Subcutaneous abdominal adipose tissue (tissue), 5 donors: ENCODE measurements at regions not wholly inside any gene's neighbourhood (a gene's known extent, or its start where the extent isn't known, plus 50 kb on each side); places are given as distances from the start of the nearest gene placed in this dataset.

Source experiments
- H3K27ac ChIP-seq: one replicate; pipeline ENCODE4 v1.7.0; 2013; ENCODE audit warnings: low read depth, mild to moderate bottlenecking, inconsistent platforms, low read length, moderate library complexity
- H3K27me3 ChIP-seq, 5 donors: one replicate each; pipeline ENCODE4 v1.7.0; 2013; ENCODE audit warnings: low read length in 5 of 5, inconsistent platforms in 1 of 5; ENCODE audit not compliant: control insufficient read depth in 5 of 5, insufficient read depth in 4 of 5
- H3K36me3 ChIP-seq, 5 donors: one replicate each; pipeline ENCODE4 v1.7.0; 2013; ENCODE audit warnings: low read length in 5 of 5; ENCODE audit not compliant: control insufficient read depth in 5 of 5, insufficient read depth in 5 of 5
- H3K4me1 ChIP-seq, 5 donors: one replicate each; pipeline ENCODE4 v1.7.0; 2013; ENCODE audit warnings: low read length in 5 of 5, mild to moderate bottlenecking in 3 of 5, moderate library complexity in 1 of 5; ENCODE audit not compliant: control insufficient read depth in 5 of 5, insufficient read depth in 5 of 5
- H3K4me3 ChIP-seq, 5 donors: one replicate each; pipeline ENCODE4 v1.7.0; 2013; ENCODE audit warnings: low read length in 5 of 5, low read depth in 1 of 5
- H3K9ac ChIP-seq, 5 donors: one replicate each; pipeline ENCODE4 v1.7.0; 2013; ENCODE audit warnings: low read length in 5 of 5, mild to moderate bottlenecking in 4 of 5, moderate library complexity in 3 of 5
- H3K9me3 ChIP-seq, 5 donors: one replicate each; pipeline ENCODE4 v1.7.0; 2013; ENCODE audit warnings: low read length in 5 of 5; ENCODE audit not compliant: control insufficient read depth in 5 of 5
- donor health status: healthy.
- donor health status: healthy.
- donor health status: healthy.
- donor health status: healthy.
- donor health status: healthy.

DNA sequence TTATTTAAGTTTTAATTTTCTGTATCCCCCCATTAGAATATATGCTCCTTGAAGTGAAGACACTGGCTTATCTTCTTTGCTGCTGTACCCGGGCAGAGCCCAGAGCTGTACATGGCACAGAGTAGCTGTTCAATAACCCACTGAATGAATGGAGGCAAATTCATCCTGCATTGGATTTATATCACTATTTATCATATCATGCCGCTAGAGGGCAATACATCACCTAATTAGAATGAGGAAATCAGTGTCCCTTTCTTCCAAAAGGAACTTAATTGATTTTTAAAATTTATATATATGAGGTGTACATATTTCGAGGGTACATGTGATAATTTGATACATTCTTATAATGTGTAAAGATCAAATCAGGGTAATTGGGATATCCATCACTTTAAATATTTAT is 89.2 kb upstream of the TMEM260 start:
- no peaks in the 10 kb centered on the region for H3K9me3 ChIP-seq
- H3K4me3 ChIP-seq = no peak overlapping the region
- H3K36me3 ChIP-seq = no peaks in the 10 kb centered on the region
- no peaks in the 10 kb centered on the region for H3K27me3 ChIP-seq
- H3K9ac ChIP-seq = no peak overlapping the region
- peaks cover 0 to 5% (median 4%) of the 10 kb centered on the region in 5 donors for H3K4me1 ChIP-seq
- no peak overlapping the region for H3K27ac ChIP-seq

DNA sequence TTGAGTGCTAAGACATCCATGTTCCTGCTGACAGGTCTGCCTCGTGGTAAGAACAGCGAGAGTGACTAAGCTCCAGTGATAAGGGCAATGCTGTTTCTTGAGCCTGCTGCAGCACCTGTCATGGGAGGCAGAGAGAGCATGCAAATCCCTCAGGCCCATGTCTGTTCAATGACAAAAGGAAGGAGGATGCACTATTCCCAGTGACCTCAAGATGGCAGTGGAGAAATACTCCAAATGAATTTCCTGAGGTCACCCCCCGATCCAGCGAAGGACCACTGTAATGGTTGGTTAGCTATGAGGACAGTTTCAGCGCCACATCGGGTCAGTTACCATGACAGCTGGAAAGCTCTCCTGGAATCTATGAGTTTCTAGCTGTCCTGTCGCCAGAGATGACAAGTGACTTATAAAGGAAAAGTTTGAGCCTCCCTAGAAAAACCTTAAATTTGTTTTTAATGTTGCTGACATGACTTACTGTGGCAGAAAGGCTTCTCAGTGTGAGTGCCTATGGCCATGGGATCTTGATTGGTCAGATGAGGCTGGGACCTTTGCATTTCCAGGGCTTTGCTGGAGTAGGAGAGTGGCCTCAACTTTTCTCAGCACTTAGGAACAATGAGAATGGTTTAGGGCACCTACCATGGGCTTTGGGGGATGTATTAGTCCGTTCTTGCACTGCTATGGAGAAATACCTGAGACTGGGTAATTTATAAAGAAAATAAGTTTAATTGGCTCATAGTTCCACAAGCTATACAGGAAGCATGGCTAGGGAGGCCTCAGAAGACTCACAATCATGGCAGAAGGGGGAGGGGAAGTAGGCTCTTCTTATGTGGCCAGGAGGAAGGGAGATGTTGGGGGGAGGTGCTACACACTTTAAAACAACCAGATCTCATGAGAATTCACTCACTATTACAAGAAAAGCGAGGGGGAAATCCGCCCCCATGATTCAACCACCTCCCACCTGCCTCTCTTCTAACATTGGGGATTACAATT is 88.0 kb upstream of the TMEM260 start:
- Histone ChIP-seq H3K9me3 (no peaks in the 10 kb centered on the region), H3K9ac (peak overlapping the region in 2 of 5 donors; percentile 7 to 39), H3K4me1 (peaks cover 0 to 5% (median 4%) of the 10 kb centered on the region in 5 donors), H3K27me3 (no peaks in the 10 kb centered on the region), H3K27ac (no peak overlapping the region), H3K4me3 (peak overlapping the region in 3 of 5 donors; percentile 11 to 38 (median 23)), H3K36me3 (no peaks in the 10 kb centered on the region)

DNA sequence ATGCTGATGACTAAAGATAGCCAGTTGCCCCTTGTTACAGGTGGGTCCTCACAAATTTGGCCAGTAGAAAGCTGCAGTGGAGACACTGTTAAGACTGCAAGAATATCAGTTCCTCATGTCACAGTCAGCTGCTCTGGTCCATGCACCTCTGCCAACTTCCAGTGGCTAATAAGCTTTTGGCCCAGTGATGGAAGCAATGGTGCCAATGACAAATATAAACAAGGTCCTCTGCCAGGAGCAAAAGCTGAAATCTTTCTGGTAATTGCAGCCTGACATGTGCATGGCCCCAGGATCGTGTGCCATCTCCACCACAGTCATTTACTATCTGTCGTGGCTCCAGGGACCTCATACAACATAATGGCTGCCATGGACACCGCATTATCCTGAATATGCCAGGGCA is 85.4 kb upstream of the TMEM260 start:
- H3K4me1 ChIP-seq = peaks cover 0 to 5% (median 4%) of the 10 kb centered on the region in 5 donors
- H3K27ac ChIP-seq = no peak overlapping the region
- no peak overlapping the region for H3K4me3 ChIP-seq
- no peak overlapping the region for H3K9ac ChIP-seq
- no peaks in the 10 kb centered on the region for H3K27me3 ChIP-seq
- H3K9me3 ChIP-seq = no peaks in the 10 kb centered on the region
- no peaks in the 10 kb centered on the region for H3K36me3 ChIP-seq

DNA sequence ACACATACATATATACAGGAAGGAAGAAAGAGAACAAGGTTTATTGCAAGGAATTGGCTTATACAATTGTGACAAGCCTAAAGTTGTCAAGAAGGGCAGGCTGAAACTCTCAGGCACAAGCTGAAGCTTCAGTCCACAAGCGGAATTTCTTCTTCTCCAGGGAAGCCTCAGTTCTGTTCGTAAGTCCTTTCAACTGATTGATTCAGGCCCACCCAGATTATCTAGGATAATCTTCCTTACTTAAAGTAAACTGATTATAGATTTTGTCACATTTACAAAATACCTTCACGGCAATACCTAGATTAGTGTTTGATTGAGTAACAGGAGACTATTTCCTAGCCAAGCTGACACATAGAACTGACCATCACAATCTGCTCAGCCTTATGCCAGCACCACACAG is 81.5 kb upstream of the TMEM260 start:
- Histone ChIP-seq H3K9me3 (no peaks in the 10 kb centered on the region), H3K9ac (no peak overlapping the region), H3K27me3 (no peaks in the 10 kb centered on the region), H3K36me3 (no peaks in the 10 kb centered on the region), H3K4me1 (no peaks in the 10 kb centered on the region), H3K4me3 (no peak overlapping the region), H3K27ac (no peak overlapping the region)

DNA sequence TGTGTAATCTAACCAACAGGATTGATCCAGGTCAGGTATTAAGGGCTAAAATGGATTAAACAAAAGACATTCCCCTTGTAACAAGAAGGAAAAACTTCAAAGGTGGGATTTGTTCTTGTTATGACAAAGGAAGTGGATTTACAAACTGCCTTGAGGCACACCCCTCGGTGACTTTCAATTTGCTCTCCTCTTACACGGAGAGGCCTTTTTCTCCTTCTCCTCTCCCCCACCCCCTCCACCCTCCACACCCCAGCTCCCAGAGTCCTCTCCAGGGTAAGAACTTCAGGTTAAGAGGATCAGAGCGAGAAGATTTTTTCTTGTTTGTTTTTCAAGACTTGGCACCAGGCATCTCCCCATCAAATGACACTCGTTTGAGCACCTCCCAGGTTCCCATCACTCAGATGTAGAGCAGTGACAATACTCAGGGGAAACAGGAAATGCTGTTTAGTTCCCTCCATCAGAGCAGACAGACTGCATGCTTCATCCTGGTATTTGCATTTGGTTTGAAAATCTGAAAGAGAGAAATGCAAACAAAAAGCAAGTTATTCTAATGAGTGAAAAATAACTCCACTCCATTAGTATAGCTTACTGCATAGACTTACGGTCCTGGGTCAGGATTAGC is 77.6 kb upstream of the TMEM260 start:
- Histone ChIP-seq H3K36me3 (no peaks in the 10 kb centered on the region), H3K4me1 (no peaks in the 10 kb centered on the region), H3K27me3 (peaks cover 0 to 4% (median 0%) of the 10 kb centered on the region in 5 donors), H3K9me3 (peaks cover 0 to 2% (median 0%) of the 10 kb centered on the region in 5 donors), H3K4me3 (no peak overlapping the region), H3K9ac (no peak overlapping the region), H3K27ac (no peak overlapping the region)

DNA sequence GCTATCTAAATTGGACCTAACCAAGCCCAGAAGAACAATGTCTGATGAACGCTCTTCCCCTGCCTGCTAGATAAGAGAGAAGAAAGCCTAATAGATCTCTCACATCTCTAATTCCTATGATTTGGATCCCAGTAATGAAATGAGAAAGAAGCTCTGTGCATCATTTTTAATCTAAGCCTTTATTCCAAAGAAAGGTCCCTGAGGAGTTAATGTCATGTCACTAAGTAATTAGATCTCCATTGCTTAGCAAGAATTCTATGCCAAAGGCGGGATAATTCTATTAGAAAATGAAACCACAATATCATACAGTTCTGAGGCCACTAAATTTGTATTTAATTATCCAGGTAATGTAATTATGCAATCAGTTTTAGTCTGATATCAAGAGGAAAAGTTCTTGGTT is 74.2 kb upstream of the TMEM260 start:
- Histone ChIP-seq H3K27me3 (peaks cover 0 to 4% (median 0%) of the 10 kb centered on the region in 5 donors), H3K9ac (no peak overlapping the region), H3K4me3 (no peak overlapping the region), H3K36me3 (no peaks in the 10 kb centered on the region), H3K27ac (no peak overlapping the region), H3K4me1 (no peaks in the 10 kb centered on the region), H3K9me3 (peaks cover 0 to 2% (median 0%) of the 10 kb centered on the region in 5 donors)

DNA sequence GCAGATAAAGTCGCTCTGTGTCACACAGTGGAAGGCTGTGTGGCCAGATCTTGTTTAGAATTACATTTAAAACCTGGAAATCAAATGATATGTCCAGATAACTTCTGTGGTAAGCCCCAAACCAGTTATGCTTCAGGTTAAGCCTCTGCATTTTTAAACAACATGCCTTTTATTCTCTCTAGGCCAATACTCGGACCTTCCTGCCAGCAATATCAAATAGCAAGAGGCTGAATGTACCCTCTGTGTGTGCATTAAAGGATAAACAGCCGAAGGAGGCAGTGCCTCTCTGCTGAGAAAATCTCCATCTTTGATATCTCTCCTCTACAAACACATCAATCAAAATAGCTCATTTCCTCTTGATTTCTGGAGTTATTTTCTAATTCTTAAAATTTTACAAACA is 67.1 kb upstream of the TMEM260 start:
- H3K27me3 ChIP-seq = peaks cover 0 to 3% (median 0%) of the 10 kb centered on the region in 5 donors
- no peaks in the 10 kb centered on the region for H3K4me1 ChIP-seq
- no peak overlapping the region for H3K27ac ChIP-seq
- no peaks in the 10 kb centered on the region for H3K36me3 ChIP-seq
- H3K9ac ChIP-seq = no peak overlapping the region
- H3K9me3 ChIP-seq = no peaks in the 10 kb centered on the region
- H3K4me3 ChIP-seq = no peak overlapping the region

DNA sequence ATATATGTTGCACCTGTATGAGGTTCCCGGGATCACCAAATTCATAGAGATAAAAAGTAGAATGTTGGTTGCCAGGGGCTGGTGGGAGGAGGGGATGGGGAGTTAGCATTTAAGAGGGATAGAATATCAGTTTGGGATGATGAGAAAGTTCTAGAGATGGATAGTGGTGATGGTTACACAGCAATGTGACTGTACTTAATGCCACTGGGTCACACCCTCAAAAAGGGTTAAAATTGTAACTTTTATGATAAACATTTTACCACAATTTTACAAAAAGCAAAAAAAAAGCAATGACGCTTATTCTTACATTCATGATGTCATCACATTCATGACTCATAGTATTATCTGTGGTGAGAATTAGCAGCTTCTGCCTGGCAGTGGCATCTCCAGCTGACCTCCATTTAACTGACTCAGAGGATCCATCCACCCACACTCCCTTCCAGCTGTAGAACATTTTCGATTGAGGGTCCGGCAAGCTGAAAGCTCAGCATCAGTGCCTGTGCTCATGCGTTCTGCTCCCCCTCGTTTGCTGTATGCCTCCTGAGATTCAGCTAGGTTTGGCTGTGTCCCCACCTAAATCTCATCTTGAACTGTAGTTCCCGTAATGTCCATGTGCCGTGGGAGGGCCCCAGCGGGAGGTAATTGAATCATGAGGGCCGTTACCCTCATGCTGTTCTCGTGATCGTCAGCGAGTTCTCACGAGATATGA is 64.8 kb upstream of the TMEM260 start:
- H3K36me3 ChIP-seq = no peaks in the 10 kb centered on the region
- H3K27ac ChIP-seq = no peak overlapping the region
- H3K4me3 ChIP-seq = no peak overlapping the region
- no peaks in the 10 kb centered on the region for H3K4me1 ChIP-seq
- no peaks in the 10 kb centered on the region for H3K9me3 ChIP-seq
- peaks cover 0 to 3% (median 0%) of the 10 kb centered on the region in 5 donors for H3K27me3 ChIP-seq
- H3K9ac ChIP-seq = no peak overlapping the region

DNA sequence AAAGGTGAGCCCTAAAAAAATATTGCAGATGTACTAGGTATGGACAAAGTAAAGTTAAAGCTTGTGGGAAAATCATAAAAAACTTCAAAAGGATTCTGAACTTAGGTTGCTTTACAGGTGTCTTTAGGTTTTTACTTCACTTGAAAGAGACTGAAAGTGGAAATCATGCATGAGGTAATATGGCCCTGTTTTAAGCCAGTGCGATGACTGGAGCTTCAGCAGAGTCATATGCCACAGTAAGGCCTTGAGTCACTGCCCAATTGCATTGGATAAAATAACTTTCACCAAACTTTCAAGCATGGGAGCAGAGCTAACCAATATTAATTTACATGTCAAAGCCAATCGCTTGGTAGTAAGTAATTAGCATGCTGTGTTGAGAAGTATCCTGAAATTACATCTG is 63.9 kb upstream of the TMEM260 start:
- H3K9ac ChIP-seq = no peak overlapping the region
- no peaks in the 10 kb centered on the region for H3K9me3 ChIP-seq
- H3K36me3 ChIP-seq = no peaks in the 10 kb centered on the region
- no peak overlapping the region for H3K4me3 ChIP-seq
- H3K27me3 ChIP-seq = peaks cover 0 to 3% (median 0%) of the 10 kb centered on the region in 5 donors
- no peak overlapping the region for H3K27ac ChIP-seq
- H3K4me1 ChIP-seq = no peaks in the 10 kb centered on the region

DNA sequence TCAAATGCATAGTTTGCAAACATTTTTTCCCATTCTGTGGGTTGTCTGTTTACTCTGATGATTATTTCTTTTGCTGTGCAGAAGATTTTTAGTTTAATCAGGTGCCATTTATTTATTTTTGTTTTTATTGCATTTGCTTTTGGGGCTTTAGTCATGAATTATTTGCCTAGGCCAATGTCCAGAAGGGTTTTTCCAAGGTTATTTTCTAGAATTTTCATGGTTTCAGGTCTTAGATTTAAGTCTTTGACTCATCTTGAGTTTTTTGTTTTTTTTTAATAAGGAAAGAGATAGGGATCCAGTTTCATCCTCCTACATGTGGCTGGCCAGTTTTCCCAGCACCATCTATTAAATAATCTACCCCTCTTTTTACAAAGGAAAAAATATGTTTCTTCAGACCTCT is 57.2 kb upstream of the TMEM260 start:
- H3K4me1 ChIP-seq = no peaks in the 10 kb centered on the region
- H3K9me3 ChIP-seq = no peaks in the 10 kb centered on the region
- peaks cover 0 to 3% (median 0%) of the 10 kb centered on the region in 5 donors for H3K27me3 ChIP-seq
- no peak overlapping the region for H3K27ac ChIP-seq
- H3K4me3 ChIP-seq = no peak overlapping the region
- no peaks in the 10 kb centered on the region for H3K36me3 ChIP-seq
- no peak overlapping the region for H3K9ac ChIP-seq
